ENCODE measurements at regions not wholly inside any gene's neighbourhood (a gene's known extent, or its start where the extent isn't known, plus 50 kb on each side); places are given as distances from the start of the nearest gene placed in this dataset.
"Not testable (repeated sequence)": the region's sequence is repeated elsewhere in the genome, so short reads cannot be mapped to it uniquely, and the experiment has no call there.

DNA sequence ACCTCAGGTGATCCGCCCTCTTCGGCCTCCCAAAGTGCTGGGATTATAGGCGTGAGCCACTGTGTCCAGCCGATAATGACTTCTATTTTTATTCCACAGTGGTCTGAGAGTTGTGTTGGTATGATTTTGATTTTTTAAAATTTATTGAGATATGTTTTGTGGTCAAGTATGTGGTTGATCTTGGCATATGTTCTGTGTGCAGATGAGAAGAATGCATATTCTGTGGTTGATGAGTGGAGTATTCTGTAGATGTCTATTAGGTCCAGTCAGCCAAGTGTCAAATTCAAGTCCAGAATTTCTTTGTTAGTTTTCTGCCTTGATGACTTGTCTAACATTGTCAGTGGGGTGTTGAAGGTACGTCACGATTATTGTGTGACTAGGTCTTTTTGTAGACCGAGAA is 338.2 kb upstream of the TARS1 start:
- CTCF ChIA-PET, result no interaction called here
- BruUV-seq (replicated peaks), result no TSS peak
- Mint-ChIP-seq H3K27ac (ENCODE audit: unreplicated experiment) (no peak overlapping the region), H3K36me3 (ENCODE audit: insufficient read depth, unreplicated experiment) (no peaks in the 10 kb centered on the region), H3K4me3 (ENCODE audit: low read depth, unreplicated experiment) (no peak overlapping the region), H3K27me3 (ENCODE audit: unreplicated experiment) (no peaks in the 10 kb centered on the region), H3K9me3 (ENCODE audit: low read depth, unreplicated experiment) (peaks cover 19% of the 10 kb centered on the region), H3K4me1 (ENCODE audit: low read depth, unreplicated experiment) (no peaks in the 10 kb centered on the region)
- TF ChIP-seq, protein P1, sequence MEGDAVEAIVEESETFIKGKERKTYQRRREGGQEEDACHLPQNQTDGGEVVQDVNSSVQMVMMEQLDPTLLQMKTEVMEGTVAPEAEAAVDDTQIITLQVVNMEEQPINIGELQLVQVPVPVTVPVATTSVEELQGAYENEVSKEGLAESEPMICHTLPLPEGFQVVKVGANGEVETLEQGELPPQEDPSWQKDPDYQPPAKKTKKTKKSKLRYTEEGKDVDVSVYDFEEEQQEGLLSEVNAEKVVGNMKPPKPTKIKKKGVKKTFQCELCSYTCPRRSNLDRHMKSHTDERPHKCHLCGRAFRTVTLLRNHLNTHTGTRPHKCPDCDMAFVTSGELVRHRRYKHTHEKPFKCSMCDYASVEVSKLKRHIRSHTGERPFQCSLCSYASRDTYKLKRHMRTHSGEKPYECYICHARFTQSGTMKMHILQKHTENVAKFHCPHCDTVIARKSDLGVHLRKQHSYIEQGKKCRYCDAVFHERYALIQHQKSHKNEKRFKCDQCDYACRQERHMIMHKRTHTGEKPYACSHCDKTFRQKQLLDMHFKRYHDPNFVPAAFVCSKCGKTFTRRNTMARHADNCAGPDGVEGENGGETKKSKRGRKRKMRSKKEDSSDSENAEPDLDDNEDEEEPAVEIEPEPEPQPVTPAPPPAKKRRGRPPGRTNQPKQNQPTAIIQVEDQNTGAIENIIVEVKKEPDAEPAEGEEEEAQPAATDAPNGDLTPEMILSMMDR (IDR thresholded peaks at IDR 0.05; ENCODE audit: unreplicated experiment), result no peak
- no peak for DNase-seq
- intact Hi-C loops (cut with micrococcal nuclease; ENCODE audit: unreplicated experiment), result no loop called here

DNA sequence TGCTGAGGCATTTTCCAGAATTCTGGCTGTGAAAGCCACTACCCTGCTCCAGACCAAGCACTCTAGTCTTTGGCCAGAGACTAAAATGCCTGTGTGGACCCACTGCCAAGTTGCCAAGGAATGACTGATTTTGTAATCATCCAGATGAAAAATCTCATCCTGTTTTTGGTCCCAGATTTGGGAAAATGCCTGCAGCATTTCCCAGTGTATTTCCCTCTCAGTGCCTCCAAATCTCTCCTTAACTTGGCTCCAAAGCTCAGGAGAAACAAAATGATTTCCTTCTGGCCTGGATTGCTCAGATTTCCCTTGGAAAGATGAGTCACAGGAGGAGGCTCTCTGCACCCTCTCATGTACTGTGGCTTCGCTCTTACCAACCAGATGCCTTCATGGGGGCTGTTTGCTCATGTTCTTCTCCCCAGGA is 335.2 kb upstream of the TARS1 start:
- CTCF ChIA-PET, result no interaction called here
- BruUV-seq (replicated peaks), result no TSS peak
- intact Hi-C loops (cut with micrococcal nuclease; ENCODE audit: unreplicated experiment), result no loop called here
- TF ChIP-seq, protein P1 (IDR thresholded peaks at IDR 0.05; ENCODE audit: unreplicated experiment), result no peak
- peaks cover 18% of the 10 kb centered on the region for H3K9me3 Mint-ChIP-seq (ENCODE audit: low read depth, unreplicated experiment)
- H3K27ac Mint-ChIP-seq (ENCODE audit: unreplicated experiment), result no peak overlapping the region
- no peaks in the 10 kb centered on the region for H3K27me3 Mint-ChIP-seq (ENCODE audit: unreplicated experiment)
- no peaks in the 10 kb centered on the region for H3K4me1 Mint-ChIP-seq (ENCODE audit: low read depth, unreplicated experiment)
- H3K4me3 Mint-ChIP-seq (ENCODE audit: low read depth, unreplicated experiment), result no peak overlapping the region
- H3K36me3 Mint-ChIP-seq (ENCODE audit: insufficient read depth, unreplicated experiment), result no peaks in the 10 kb centered on the region
- DNase-seq, result no peak

DNA sequence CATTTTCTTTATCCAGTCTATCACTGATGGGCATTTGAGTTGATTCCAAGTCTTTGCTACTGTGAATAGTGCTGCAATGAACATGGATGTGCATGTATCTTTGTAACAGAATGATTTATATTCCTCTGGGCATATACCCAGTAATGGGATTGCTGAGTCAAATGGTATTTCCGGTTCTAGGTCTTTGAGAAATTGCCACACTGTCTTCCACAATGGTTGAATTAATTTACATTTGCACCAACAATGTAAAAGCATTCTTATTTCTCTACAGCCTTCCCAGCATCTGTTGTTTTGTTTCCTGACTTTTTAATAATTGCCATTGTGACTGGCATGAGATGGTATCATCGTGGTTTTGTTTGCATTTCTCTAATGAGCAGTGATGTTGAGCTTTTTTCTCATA is 330.3 kb upstream of the TARS1 start:
- intact Hi-C loops (cut with micrococcal nuclease; ENCODE audit: unreplicated experiment); H3K36me3 Mint-ChIP-seq (ENCODE audit: insufficient read depth, unreplicated experiment); H3K27me3 Mint-ChIP-seq (ENCODE audit: unreplicated experiment); H3K27ac Mint-ChIP-seq (ENCODE audit: unreplicated experiment); H3K4me1 Mint-ChIP-seq (ENCODE audit: low read depth, unreplicated experiment); BruUV-seq (replicated peaks); DNase-seq; CTCF ChIA-PET; H3K4me3 Mint-ChIP-seq (ENCODE audit: low read depth, unreplicated experiment): not testable (repeated sequence)
- peaks cover 11% of the 10 kb centered on the region for H3K9me3 Mint-ChIP-seq (ENCODE audit: low read depth, unreplicated experiment)

DNA sequence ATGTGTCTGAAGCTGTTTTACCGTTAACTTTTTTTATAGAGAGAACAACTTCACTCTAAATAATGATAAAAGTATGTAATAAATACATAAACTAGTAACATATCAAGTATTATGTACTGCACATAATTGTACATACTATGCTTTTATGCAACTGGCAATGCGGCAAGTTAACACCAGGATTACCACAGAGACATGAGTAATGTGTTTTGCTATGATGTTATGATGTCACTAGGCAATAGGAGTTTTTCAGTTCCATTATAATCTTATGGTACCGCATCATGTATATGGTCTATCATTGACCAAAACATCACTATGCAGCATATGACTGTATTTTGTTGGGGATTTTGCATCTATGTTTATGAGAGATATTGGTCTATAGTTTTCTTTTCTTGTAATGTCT is 326.4 kb upstream of the TARS1 start:
- CTCF ChIA-PET, result no interaction called here
- peaks cover 9% of the 10 kb centered on the region for H3K9me3 Mint-ChIP-seq (ENCODE audit: low read depth, unreplicated experiment)
- H3K4me1 Mint-ChIP-seq (ENCODE audit: low read depth, unreplicated experiment), result no peaks in the 10 kb centered on the region
- no peak overlapping the region for H3K27ac Mint-ChIP-seq (ENCODE audit: unreplicated experiment)
- BruUV-seq (replicated peaks), result no TSS peak
- TF ChIP-seq, protein P1 (IDR thresholded peaks at IDR 0.05; ENCODE audit: unreplicated experiment), result no peak
- H3K36me3 Mint-ChIP-seq (ENCODE audit: insufficient read depth, unreplicated experiment), result no peaks in the 10 kb centered on the region
- DNase-seq, result no peak
- H3K27me3 Mint-ChIP-seq (ENCODE audit: unreplicated experiment), result no peaks in the 10 kb centered on the region
- H3K4me3 Mint-ChIP-seq (ENCODE audit: low read depth, unreplicated experiment), result no peak overlapping the region
- intact Hi-C loops (cut with micrococcal nuclease; ENCODE audit: unreplicated experiment), result no loop called here

DNA sequence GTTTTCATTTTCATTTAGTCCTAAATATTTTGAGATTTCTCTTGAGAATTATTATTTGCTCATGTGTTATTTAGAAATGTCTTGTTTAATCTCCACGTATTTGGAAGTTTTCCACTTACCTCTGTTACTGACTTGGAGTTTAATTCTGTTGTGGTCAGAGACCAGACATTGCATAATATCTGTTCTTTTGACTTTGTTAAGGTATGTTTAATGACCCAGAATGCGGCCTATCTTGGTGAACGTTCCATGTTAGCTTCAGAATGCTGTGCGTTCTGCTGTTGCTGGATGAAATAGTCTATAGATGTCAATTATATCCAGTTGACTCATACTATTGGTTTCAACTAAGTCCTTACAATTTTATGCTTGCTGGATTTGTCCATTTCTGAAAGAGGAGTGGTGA is 325.3 kb upstream of the TARS1 start:
- Mint-ChIP-seq H3K4me3 (ENCODE audit: low read depth, unreplicated experiment) (no peak overlapping the region), H3K9me3 (ENCODE audit: low read depth, unreplicated experiment) (peaks cover 9% of the 10 kb centered on the region), H3K4me1 (ENCODE audit: low read depth, unreplicated experiment) (no peaks in the 10 kb centered on the region), H3K27me3 (ENCODE audit: unreplicated experiment) (no peaks in the 10 kb centered on the region), H3K36me3 (ENCODE audit: insufficient read depth, unreplicated experiment) (no peaks in the 10 kb centered on the region), H3K27ac (ENCODE audit: unreplicated experiment) (no peak overlapping the region)
- CTCF ChIA-PET, result no interaction called here
- intact Hi-C loops (cut with micrococcal nuclease; ENCODE audit: unreplicated experiment), result no loop called here
- TF ChIP-seq, protein P1 (IDR thresholded peaks at IDR 0.05; ENCODE audit: unreplicated experiment), result no peak
- BruUV-seq (replicated peaks), result no TSS peak
- DNase-seq, result no peak
